Thoracic aorta (tissue), 2 donors: ENCODE measurements at regions not wholly inside any gene's neighbourhood (a gene's known extent, or its start where the extent isn't known, plus 50 kb on each side); places are given as distances from the start of the nearest gene placed in this dataset.

Experiments used
- ATAC-seq: fragments of 150-250 bp; one replicate; pipeline ENCODE4 v1.8.0; 2017; ENCODE audit warnings: low read depth; ENCODE audit not compliant: insufficient number of reproducible peaks, low FRiP score
- DNase-seq: peaks from one replicate; pipeline ENCODE4 v3.0.0-alpha.2; 2020; ENCODE audit warnings: low spot score
- H3K27ac ChIP-seq, 2 donors: fragments of 200-600 bp; sonication (generic); 1 replicate in 1 of 2; 2 replicates in 1 of 2; pipeline ENCODE4 v1.5.1; 2016; ENCODE audit warnings: mild to moderate bottlenecking in 2 of 2, moderate library complexity in 2 of 2
- H3K27me3 ChIP-seq: fragments of 200-600 bp; sonication (generic); replicated peaks from 2 replicates; pipeline ENCODE4 v1.6.0; 2016; ENCODE audit warnings: mild to moderate bottlenecking; ENCODE audit not compliant: insufficient read depth
- H3K36me3 ChIP-seq: fragments of 200-600 bp; sonication (generic); one replicate; pipeline ENCODE4 v1.5.1; 2016
- H3K4me1 ChIP-seq, 2 donors: fragments of 200-600 bp; sonication (generic); 1 replicate in 1 of 2; 2 replicates in 1 of 2; pipeline versions ENCODE4 v1.5.1 to v1.6.0; 2016; ENCODE audit warnings: low read depth in 2 of 2, mild to moderate bottlenecking in 1 of 2; ENCODE audit not compliant: control insufficient read depth in 1 of 2
- H3K4me3 ChIP-seq: fragments of 200-600 bp; sonication (generic); 2 replicates; pipeline ENCODE4 v1.5.1; 2016; ENCODE audit warnings: mild to moderate bottlenecking
- H3K9me3 ChIP-seq: fragments of 200-600 bp; sonication (generic); 2 replicates; pipeline ENCODE4 v1.5.1; 2016
- TF ChIP-seq, protein P1 (sequence below): fragments of 200-600 bp; sonication (generic); IDR thresholded peaks from one replicate; pipeline ENCODE4 v1.5.1; 2019; ENCODE audit warnings: antibody characterized with exemption

- TF ChIP-seq, protein P1, sequence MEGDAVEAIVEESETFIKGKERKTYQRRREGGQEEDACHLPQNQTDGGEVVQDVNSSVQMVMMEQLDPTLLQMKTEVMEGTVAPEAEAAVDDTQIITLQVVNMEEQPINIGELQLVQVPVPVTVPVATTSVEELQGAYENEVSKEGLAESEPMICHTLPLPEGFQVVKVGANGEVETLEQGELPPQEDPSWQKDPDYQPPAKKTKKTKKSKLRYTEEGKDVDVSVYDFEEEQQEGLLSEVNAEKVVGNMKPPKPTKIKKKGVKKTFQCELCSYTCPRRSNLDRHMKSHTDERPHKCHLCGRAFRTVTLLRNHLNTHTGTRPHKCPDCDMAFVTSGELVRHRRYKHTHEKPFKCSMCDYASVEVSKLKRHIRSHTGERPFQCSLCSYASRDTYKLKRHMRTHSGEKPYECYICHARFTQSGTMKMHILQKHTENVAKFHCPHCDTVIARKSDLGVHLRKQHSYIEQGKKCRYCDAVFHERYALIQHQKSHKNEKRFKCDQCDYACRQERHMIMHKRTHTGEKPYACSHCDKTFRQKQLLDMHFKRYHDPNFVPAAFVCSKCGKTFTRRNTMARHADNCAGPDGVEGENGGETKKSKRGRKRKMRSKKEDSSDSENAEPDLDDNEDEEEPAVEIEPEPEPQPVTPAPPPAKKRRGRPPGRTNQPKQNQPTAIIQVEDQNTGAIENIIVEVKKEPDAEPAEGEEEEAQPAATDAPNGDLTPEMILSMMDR: no peak
- Histone ChIP-seq H3K27ac (no peak overlapping the region), H3K4me3 (no peak overlapping the region), H3K27me3 (no peaks in the 10 kb centered on the region), H3K4me1 (no peaks in the 10 kb centered on the region), H3K9me3 (no peaks in the 10 kb centered on the region), H3K36me3 (no peaks in the 10 kb centered on the region)
- ATAC-seq: no peak
- DNase-seq: no peak
Observed at GRCh38 chr5:167731951-167732350, 559.5 kb upstream of the WWC1 start.

DNA sequence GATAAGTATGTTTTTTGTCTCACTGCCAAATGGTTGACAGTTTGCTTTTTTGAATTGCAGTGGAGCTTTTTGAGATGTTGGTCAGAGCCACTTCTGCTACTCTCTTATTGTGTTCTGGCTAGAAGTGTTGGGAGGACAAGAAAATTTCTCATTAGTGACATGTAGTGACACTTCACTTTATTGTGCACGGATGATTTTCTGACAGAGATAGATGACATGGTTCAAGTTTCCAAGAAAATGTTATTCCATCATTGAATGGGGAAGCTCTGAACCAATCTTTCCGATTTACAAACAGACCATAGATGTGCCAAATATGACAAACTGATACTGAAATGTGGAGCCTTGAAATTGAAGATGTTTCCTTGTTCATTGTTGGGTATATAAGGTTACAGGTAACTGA lies 558.9 kb upstream of the WWC1 start:
- Histone ChIP-seq H3K27me3 (no peaks in the 10 kb centered on the region), H3K36me3 (no peaks in the 10 kb centered on the region), H3K27ac (no peak overlapping the region), H3K9me3 (no peaks in the 10 kb centered on the region), H3K4me3 (no peak overlapping the region), H3K4me1 (no peaks in the 10 kb centered on the region)
- no peak for DNase-seq
- TF ChIP-seq, protein P1: no peak
- no peak for ATAC-seq

GRCh38 chr5:167736992-167737391 lies 554.5 kb upstream of the WWC1 start:
- H3K9me3 ChIP-seq: no peaks in the 10 kb centered on the region
- TF ChIP-seq, protein P1: no peak
- ATAC-seq (no peak), DNase-seq (no peak)
- H3K36me3 ChIP-seq: no peaks in the 10 kb centered on the region
- no peaks in the 10 kb centered on the region for H3K27me3 ChIP-seq
- no peak overlapping the region for H3K4me3 ChIP-seq
- no peaks in the 10 kb centered on the region for H3K4me1 ChIP-seq
- no peak overlapping the region for H3K27ac ChIP-seq

GRCh38 chr5:167743695-167744464 lies 547.6 kb upstream of the WWC1 start:
- ATAC-seq: no peak
- Histone ChIP-seq H3K4me1 (no peaks in the 10 kb centered on the region), H3K27me3 (no peaks in the 10 kb centered on the region), H3K36me3 (no peaks in the 10 kb centered on the region), H3K9me3 (no peaks in the 10 kb centered on the region), H3K4me3 (no peak overlapping the region), H3K27ac (no peak overlapping the region)
- no peak for DNase-seq
- TF ChIP-seq, protein P1: no peak

DNA sequence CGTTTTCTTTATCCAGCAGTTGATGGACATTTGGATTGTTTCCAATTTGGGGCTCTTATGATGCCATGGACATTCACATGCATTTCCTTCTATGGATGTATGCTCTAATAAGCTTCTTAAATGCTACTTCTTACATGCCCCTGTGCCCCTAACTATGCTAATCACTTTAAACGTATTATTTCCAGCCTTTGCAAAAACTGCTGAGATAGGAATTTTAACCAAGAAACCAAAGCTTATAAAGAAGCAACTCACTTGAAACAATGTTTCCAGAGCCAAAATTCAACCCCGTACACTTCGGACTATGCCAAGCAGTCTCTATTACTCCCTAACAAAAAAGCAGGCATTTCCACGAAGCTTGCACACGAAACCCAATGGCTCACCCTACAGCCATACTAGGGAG lies 545.6 kb upstream of the WWC1 start:
- no peaks in the 10 kb centered on the region for H3K36me3 ChIP-seq
- no peak overlapping the region for H3K27ac ChIP-seq
- no peaks in the 10 kb centered on the region for H3K9me3 ChIP-seq
- no peak for ATAC-seq
- no peaks in the 10 kb centered on the region for H3K27me3 ChIP-seq
- H3K4me1 ChIP-seq: no peaks in the 10 kb centered on the region
- DNase-seq: no peak
- H3K4me3 ChIP-seq: no peak overlapping the region
- TF ChIP-seq, protein P1: no peak
